Fibroblast of upper back skin (primary cell): ENCODE measurements at regions not wholly inside any gene's neighbourhood (a gene's known extent, or its start where the extent isn't known, plus 50 kb on each side); places are given as distances from the start of the nearest gene placed in this dataset.
A peak's percentile ranks its signal among the peaks of the same experiment; 100 is the strongest.

Experiments
- DNase-seq: peaks from one replicate; pipeline ENCODE4 v3.0.0-alpha.2; 2013

DNA sequence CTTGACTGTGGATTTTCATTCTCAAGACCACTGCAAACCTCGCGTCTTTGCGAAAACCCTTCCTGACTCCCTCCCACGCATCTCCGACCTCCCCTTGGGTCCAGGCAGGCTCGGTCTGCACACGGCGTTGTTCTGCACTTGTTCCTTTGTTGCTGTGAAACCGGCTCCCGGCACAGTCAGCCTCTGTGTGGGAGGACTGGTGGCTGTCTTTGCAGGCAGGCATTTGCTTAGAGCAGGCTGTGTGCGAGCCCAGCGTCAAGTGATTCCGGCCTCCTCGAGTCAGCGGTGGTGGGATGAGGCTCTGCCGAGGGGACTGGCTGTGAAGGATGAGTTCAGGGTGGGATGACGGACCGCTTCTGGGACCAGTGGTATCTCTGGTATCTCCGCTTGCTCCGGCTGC, 102.6 kb upstream of the ROPN1 start:
- no peak for DNase-seq

DNA sequence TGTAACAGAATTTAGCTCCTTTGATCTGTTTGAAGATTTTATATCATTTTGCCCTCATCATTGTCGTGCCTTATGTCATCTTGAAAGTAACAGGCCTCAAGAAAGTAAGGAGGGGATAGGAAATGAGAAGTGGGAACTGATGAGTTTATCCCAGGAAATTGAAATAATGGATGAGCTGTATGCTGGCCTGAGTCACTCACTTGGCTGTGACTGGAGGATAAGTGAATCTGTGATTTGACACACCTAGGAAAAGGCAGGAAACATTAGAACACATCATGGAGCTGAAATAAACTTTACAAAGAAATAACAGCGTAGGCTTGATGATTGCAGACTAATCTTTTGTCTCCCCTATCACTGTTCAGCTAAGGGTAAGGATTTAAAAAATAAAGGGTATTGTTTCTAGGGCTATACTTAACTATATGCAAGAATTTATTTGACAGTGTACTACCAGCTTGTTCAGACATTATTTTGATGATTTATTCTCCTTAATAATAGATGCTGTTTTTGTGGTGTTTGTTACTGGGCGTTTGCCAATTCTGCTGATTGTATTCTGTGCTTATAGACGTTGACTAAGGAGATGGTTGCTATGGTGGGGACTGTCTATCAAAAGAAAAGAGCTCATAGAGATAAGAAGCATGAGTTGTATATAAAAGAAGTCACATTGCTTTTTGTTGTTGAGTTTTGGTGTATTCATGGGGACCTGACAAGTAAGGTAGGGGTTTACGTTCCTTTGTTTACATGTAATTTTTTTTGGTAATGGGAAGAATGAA, 105.6 kb upstream of the ROPN1 start:
- peak; percentile 37 for DNase-seq

DNA sequence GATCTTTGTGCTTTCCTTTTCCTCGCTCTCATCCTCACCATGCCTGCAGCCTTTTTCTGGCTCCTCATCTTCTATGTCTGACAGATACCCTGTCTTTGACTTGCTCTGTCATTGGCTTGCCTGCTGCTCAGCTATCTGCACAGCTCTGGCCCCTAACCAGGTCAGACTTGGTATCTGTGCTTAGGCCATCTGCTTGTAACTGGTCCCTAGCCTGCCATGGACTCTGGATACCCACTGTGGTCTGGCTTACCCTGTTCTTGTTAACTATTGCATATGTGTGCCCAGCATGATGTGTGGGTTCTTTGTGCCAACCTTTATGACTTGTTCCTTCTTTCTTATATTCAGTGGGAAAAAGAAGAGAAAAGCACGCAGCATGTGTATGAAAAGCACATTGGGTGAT, 109.7 kb upstream of the ROPN1 start:
- DNase-seq = no peak

DNA sequence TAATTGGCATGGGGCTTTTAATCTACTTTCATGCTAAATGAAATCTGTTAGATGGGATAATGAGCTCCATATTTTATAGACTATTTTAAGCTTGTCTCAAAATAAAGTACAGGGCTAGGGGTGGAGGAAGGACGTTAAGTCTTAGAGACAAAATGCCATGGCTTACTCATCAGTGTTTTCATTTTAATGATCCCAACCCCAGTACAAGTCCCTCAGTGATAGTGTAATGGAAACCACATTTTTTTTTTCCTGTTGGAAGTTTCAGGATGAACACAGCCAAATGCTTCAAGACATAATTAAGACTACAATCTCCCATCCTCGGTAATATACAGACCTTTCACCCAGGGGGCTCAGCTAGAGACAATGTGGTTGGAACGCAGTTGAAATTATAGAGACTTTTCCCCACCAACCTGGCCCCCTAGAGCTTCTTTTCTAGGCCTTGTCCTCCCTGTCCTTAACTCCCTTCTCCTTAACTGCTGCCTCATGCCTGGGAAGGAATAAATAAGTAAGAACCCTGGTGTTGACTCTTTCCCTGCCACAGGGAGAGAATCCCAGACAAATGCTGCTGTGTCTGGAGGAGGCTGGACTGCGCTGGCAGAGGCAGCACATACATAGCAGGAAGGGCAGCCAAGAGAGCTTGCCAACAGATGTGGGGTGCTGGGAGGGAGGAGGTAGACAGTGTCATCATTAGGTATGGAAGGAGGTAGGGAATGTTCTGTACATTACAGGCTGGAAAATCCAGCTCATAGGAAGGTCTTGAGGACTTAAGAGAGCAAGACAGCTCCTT, 115.4 kb upstream of the ROPN1 start:
- peak; percentile 77 for DNase-seq

DNA sequence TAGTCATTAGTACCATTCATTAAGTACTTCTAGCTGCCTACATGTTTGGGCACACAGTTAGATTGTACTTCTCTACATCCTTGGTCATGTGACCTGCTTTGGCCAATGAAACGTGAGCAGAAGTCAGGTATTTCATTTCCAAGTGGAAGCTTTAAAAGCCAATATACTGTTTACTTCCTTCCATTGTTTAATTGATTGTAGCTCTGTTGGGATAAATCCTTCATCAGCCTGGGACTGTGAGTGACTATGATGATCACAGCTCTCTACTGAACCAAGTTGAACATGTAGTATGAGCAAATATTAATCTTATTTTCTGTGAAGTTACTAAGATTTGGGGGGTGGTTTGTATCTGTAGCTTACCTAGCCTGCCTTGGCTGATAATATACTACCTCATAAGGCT, 116.5 kb upstream of the ROPN1 start:
- DNase-seq = no peak

DNA sequence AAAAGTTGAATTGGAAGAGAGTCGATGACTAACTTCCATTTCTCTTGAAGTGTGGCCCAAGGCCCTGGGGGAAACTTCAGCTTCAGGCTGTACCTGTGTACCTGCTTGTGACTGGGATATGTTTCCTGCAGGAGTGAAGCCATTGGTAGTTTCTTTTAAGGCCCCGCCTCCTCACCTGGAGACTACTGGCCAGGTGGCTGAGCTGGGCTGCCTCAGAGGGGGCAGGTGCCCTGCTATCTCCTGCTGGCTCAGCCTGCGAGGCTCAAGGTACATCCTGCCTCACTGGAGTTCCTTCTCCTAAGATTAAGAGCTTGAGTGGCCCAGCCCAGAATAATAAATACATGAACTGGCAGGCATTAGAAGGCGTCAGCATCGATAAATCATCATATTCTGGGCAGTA, 121.6 kb upstream of the ROPN1 start:
- no peak for DNase-seq

DNA sequence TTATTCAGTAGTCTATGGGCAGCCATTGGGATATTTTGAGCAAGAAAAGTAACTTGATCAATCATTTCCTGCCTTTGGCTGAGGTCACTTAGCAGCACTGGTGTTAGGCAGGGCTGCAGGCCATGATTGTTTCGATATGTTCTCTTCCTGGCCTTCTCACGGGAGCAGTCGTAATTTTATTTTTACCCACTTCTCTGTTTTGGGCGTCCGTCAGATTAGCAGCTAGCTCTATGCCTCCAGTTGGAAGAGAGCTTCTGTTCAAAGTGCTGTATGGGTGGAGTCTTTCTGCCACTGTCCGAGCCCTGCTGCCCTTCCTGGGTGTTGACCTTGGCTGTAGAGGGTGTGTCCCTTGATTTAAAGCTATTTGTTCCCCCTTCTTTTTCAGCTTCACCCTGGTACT, 123.4 kb upstream of the ROPN1 start:
- DNase-seq = no peak

DNA sequence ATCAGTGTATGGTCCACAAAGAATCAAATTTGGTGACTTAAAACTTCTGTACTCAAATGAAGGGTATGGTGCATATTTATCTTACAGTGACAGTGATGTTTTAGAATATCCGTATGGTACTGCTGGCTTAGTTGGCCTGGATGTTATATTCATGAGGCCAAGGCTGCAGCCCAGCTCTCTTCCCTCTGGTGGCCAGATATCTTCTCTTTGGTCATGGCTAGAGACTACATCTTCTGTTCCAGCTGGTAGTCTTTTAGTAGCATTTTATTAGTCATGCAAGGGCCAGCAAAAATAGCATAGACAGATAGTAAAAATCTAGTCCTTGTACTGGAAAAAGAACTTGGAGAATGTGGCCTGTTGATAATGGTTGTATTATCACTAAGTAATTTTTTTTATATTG, 124.0 kb upstream of the ROPN1 start:
- no peak for DNase-seq

DNA sequence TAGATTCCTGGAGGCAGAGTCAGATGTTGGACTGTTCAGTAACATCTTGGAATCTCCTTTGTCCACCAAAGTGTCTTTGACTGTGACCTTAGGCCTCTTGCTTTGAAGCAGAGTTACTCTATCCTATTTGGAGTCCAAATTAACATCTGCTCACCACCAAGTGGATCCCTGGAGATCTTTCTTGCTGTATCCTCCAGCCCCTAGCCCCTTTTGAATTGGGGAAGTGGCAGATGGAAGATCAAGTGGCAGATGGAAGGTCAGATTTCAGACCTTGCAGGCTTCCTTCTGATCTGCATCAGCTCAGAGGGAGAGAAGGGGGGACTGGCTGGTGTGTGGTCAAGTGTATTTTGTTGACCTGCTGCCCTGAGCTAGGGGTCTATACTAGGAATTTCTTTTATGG, 125.0 kb upstream of the ROPN1 start:
- no peak for DNase-seq

DNA sequence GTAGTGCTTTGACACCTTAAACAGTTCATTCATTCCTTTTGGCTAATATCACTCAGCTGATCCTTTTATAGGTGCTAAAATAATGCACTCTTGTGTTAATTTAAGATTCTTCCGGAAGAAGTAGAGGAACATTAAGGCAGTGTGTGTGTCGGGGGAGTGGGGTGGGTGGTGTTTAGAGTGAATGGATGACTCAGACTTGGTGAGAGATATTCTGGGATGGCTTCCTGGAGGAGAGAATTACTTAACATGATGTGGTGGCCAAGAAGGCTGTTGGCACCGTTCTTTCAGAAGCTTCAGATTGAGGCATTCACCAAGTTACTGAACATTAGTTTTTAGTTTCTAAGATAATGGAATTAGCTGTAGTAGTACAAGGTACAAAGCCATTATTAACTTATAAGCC, 125.6 kb upstream of the ROPN1 start:
- DNase-seq = peak; percentile 72

DNA sequence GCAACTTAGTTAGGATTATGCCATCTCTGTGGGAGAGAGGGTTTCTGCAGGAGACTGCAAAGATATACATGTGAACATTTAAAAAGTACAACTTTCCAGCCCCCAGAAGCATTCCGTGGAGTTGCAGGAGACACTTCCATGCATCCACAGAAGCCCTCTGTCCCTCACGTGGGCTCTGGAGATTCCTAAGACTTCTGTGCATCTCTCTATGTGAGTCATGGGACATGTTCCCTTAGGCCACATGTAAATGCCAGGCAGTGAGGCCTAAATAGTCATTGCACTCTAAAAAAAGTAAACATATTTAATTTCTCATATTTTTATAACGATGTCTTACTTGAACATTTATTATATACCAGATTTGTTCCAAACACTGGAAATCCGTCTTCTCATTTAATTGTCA, 126.5 kb upstream of the ROPN1 start:
- peak; percentile 45 for DNase-seq

DNA sequence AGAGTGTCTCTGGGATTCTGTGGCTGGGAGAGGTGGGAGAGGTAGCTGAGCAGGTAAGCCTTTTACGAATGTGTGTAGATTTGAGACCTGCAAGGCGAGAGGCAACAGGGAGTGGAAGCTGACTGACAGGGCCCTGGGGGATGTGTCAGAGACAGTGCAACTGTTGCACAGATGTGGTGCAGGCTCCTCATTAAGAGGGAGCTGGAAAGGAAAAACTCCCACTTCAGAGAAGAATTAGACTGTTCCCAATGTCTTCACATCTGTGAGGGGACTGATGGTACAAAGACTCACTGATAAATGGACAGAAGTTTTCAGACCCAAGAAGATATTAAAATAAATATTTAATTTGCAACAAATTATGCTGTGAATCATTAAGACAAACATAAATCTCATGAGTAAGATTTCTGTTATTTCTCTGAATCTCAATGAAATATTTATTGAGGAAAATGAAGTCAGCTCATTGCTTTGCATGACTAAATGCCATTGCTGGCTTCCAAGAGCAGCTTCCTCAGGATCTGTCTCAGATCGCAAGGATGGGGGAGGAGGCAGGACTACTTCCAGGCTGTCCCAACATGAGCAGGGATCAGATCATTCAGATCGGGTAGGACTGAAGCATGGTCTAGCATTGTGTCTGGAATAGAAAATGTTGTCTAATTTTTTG, 127.3 kb upstream of the ROPN1 start:
- peak; percentile 93 for DNase-seq

DNA sequence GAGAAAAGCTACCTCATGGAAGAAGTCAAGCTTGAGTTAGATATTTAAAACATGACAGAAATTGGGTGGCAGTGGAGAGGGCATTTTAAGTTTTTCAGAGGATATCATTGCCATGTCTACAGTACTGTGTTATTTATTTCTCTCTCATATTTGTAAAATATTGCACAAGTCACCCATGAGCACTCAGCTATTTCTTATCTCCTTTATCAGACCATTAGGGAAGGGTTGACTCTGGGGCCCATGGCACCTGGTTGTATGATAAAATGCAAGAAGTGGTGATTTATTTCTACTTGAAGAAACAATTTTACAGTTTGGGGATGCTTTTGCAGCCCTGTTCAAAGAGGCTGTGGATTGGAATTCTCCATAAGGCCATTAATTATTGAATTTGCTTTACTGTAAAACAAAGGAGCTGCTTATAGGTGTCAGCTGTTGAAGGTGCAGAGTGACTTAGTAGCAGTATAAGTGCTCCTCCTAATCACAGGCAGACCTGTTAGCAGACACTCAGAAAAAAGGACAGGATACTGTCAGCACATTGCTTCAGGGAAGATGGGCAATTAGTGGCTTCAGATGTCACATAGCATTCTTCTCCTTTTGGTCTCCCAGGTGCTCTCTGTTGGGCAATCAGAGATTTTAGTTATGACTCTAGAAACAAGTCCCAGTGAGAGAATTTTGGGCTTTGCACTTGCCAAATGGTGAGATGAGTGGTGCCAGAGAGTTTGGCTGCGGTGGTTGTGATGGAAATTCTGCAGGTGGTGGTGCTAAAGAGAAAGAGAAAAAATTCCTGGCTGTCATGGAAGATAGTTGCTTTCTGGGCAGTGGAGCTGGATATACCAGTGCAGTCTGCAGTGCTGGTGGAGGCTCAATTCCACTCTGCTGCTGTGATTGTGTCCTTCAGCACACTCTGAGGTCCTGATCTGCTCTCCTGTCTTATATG, 129.7 kb upstream of the ROPN1 start:
- DNase-seq = no peak

DNA sequence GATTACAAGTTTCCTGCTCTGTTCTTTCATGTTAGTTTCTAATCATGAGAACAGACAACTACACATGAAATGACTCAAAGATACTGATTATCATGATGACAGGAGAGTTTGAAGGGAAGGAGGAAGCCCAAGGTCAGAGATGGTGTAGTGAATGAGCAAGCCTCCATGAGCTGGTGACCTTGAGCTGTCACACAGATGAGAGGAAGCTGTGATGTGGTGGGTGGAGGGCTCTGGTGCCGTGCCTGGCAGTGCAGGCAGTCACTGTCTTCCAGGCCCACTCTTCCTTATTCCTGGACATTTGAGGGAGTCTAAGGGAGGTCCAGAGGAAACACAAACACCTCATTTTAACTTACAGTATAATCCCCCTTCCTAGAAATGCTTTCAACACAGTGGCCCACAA, 133.4 kb upstream of the ROPN1 start:
- DNase-seq = no peak

DNA sequence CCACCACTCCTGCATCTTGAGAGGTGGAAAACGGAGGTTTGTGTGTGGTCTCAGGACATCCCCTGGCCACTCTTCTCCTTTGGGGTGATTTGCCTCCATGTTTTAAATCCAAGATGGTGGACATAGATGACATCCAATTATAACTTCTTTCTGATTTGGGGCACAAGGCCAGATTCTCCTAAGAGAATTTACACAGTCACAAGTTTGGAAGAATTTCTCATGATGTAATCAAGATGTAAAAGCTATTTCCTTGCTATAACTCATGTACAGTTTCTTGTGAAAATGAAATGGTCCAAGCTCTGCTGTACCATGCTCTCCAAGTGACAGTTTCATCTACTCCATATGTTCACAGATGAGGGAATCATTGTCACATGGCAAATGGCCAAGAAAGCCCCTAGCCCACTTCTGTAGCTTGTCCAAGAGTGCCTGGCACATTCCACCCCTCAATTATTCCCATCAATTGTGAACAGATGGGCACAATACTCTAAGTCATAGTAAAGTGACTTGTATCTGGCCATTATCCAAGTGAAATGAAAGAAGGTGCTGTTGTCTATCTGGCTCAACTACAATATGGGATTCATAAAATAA, 134.6 kb upstream of the ROPN1 start:
- DNase-seq = peak; percentile 68

DNA sequence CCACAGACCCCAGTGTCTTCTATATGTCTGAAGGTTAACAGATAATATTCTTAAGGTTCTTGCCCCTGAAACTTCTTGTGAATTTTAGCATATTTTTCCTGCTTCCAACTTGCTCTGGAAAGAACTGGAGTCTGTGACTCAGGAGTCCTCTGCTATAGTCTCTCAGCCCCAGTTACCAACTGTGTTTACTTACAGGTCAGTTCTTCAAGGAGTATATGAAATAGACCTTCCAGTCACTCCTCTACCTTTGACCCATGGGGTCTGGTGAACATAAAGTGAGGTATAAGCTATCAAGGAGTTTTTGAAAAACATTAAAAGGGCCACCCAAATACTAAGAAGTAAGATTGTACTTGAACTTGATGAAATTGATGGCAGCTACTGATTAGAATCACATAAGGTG, 139.2 kb upstream of the ROPN1 start:
- no peak for DNase-seq

DNA sequence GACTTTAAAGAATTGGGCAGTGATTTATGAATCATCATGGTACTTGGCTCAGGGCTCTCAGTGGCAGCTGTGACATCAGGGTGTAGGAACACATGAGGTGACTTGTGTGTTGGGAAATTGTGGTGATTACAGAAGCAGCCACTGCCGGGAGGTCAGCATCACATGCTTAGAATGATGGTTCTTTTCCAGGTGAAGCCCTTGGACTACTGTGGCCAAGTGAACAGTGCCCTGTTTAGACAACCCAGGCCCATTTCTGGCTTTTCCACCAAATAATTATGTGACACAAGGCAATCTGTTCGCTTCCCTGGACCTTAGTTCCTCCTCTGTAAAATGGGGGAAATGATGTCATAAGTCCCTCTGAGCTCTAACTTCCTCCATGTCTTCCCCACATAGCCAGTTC, 139.7 kb upstream of the ROPN1 start:
- DNase-seq = no peak

DNA sequence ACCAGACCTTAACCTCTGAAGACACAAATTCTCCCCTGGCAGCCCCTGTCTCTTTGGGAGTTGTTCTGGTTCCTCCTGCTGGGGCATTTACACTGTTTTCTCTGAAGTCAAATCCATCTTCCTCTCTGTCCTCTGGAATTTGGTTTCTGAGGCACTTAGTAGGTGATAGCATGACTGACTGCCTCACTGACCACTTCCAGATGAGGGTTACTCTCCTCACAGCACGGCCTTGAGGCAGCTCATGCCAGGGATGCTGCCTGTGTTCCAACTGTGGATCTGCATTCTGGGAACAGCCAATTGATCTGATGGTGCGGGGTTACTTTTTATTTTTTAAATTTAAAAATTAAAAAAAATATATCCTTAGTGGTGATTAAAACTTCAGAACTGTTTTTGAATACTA, 140.9 kb upstream of the ROPN1 start:
- peak; percentile 34 for DNase-seq

DNA sequence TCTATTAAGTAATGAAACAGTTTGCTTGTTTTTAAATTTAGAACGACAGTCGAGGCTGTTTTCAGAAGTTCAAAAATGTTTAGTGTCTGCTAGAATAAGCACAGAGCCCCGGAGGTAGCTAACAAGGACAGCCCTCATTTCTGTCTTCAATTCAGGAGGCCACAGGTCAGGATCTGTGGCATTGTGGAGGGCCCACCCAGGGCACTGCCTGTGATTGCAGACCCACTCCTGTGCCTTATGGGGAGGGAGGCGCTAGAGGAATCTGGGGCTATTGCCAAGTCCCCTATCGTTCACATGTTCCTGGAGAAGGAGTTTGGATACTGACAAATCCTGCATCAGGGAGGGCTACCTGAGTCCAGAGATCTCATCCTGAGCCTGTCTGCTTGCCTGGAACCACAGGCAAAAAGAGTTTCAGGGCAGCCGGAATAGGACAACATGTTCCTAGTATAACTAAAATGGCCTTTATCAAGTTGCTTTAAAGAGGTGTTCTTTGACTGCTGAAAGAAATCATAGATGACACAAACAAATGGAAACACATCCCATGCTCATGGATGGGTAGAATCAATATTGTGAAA, 141.5 kb upstream of the ROPN1 start:
- no peak for DNase-seq

DNA sequence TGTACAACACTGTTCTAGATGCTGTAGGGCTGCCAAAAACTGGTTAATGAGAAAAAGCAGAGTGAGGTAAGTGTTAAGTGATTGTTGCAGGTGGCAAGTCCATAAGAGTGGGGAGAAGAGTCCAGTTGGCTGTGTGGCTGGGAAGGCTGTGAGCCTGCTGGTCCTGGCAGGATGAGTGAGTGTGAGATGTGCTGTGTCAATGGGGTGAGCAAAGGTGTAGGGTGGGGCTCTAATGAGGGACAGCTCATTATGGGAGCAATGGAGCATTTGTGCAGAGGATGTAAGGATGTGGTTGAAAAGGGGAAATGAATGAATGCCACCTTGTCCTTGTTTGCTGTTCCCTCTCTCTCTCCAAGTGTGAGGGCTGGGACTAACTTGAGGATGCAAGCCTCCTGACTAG, 145.3 kb upstream of the ROPN1 start:
- no peak for DNase-seq

DNA sequence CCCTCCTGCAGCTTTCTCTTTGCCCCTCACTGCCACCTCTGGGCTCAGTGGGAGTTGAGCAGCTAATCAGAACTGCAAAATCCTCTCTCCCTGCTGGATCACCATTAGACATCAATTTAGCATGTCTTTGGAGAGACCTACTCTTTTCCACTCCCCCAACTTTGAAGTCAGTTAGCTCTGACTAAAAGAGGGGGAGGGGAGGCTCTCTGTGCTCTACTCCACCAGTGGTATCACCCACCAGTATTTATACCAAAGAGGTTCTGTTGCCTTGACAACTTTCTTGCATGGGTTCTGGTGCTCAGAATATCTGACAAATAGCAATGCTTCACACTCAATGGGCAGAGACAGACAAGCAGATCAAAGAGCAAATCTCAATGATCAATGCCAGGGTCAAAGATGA, 146.2 kb upstream of the ROPN1 start:
- no peak for DNase-seq

DNA sequence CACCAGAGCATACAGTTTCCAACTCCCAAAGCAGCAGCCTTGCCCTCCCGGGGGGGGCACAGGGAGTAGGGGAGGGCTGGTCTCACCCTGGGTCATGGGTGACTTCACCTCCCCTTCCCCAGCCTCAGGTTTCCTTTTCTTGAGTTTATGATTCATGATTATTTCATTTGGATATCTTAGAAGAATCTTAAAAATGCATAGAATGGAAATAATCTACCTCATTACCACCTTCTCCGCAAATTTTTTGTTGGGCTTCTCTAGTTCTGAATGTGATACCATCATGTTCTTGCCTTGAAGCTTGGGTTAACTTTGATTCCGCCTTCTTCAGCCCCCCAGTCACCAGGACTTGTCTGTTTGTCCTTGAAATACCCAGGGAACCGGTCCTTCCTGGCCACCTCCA, 148.8 kb upstream of the ROPN1 start:
- DNase-seq = peak; percentile 55
